ENCODE measurements at regions not wholly inside any gene's neighbourhood (a gene's known extent, or its start where the extent isn't known, plus 50 kb on each side); places are given as distances from the start of the nearest gene placed in this dataset.

DNA sequence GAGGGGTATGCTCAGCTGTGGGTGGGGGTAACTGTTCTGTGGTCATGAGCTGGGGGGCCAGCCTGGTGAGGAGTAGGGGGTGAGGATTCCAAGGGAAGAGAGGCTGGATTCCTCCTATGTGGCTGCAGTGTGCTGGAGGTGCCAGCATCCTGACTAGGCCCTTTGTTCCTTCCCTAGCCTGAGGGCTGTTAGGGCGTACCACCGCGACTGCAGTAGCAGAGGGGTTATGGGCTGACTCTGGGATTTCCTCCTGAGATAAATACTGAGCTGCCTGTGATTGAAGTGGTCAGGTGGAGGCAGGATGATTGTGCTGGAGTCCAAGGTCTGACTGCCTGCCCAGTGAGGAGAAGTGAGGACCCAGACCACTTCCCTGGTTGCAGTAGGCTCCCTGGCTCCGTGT is 205.3 kb downstream of the ADGRG6 start:
- Mint-ChIP-seq H3K4me1 (no peaks in the 10 kb centered on the region), H3K27me3 (ENCODE audit: low read depth in 3 of 3) (peaks cover 2 to 10% (median 3%) of the 10 kb centered on the region in 3 donors), H3K9me3 (peaks cover 8 to 20% (median 16%) of the 10 kb centered on the region in 7 donors), H3K36me3 (no peaks in the 10 kb centered on the region), H3K4me3 (no peak overlapping the region), H3K27ac (no peak overlapping the region)
- Histone ChIP-seq H3K4me2 (replicated peaks; ENCODE audit: extremely low read depth, low read length, poor library complexity, severe bottlenecking) (no peak overlapping the region), H3K4me1 (ENCODE audit: control insufficient read depth in 1 of 2, insufficient read depth in 2 of 2, low read length in 2 of 2) (no peaks in the 10 kb centered on the region), H3K9me3 (replicated peaks in 1 of 2; ENCODE audit: control insufficient read depth in 1 of 2, insufficient read depth in 1 of 2, low read length in 2 of 2) (peaks cover 0 to 11% of the 10 kb centered on the region in 2 donors), H4K20me1 (ENCODE audit: insufficient read depth, low read length) (no peaks in the 10 kb centered on the region), H3K79me2 (ENCODE audit: insufficient read depth, low read length) (no peaks in the 10 kb centered on the region), H2AFZ (ENCODE audit: insufficient read depth, low read depth, low read length, poor library complexity, severe bottlenecking) (no peak overlapping the region), H3K27ac (ENCODE audit: low read depth in 1 of 2, low read length in 2 of 2) (no peak overlapping the region), H3K36me3 (replicated peaks in 1 of 2; ENCODE audit: control insufficient read depth in 1 of 2, insufficient read depth in 2 of 2, low read length in 2 of 2) (no peaks in the 10 kb centered on the region), H3K4me3 (replicated peaks in 1 of 3; ENCODE audit: low read depth in 2 of 3, low read length in 3 of 3) (no peak overlapping the region), H3K9ac (ENCODE audit: insufficient read depth, low read length, poor library complexity, severe bottlenecking) (no peak overlapping the region), H3K27me3 (ENCODE audit: control insufficient read depth in 2 of 2, insufficient read depth in 2 of 2, low read length in 2 of 2) (no peaks in the 10 kb centered on the region)
- TF ChIP-seq, protein P1, sequence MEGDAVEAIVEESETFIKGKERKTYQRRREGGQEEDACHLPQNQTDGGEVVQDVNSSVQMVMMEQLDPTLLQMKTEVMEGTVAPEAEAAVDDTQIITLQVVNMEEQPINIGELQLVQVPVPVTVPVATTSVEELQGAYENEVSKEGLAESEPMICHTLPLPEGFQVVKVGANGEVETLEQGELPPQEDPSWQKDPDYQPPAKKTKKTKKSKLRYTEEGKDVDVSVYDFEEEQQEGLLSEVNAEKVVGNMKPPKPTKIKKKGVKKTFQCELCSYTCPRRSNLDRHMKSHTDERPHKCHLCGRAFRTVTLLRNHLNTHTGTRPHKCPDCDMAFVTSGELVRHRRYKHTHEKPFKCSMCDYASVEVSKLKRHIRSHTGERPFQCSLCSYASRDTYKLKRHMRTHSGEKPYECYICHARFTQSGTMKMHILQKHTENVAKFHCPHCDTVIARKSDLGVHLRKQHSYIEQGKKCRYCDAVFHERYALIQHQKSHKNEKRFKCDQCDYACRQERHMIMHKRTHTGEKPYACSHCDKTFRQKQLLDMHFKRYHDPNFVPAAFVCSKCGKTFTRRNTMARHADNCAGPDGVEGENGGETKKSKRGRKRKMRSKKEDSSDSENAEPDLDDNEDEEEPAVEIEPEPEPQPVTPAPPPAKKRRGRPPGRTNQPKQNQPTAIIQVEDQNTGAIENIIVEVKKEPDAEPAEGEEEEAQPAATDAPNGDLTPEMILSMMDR (IDR thresholded peaks at IDR 0.05), result no peak
- no peak for DNase-seq
- WGBS (ENCODE audit: insufficient coverage), result 88% methylated on average over 3 of the region's 4 CpGs
- intact Hi-C loops (cut with micrococcal nuclease), result no loop called here

DNA sequence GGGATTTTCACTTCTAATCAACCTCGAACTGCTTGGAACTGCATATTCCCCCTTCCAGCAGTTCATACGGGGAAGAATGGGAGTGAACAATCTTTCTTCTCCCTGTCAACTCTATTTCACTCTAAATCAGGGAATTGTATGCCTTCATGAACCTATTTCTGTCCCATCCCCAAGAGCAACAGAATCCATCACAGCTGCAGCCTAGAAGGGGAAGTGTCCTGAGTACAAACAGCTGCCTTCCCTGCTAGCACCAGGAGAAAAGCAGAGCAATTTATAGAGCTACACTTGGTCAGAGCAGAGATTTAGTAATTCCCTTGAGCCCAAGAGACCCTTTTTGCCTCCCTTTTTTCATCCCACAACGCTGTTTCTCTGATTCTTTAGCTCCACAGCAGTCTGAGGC is 208.4 kb downstream of the ADGRG6 start:
- Histone ChIP-seq H2AFZ (ENCODE audit: insufficient read depth, low read depth, low read length, poor library complexity, severe bottlenecking) (no peak overlapping the region), H3K9ac (ENCODE audit: insufficient read depth, low read length, poor library complexity, severe bottlenecking) (no peak overlapping the region), H3K4me1 (ENCODE audit: control insufficient read depth in 1 of 2, insufficient read depth in 2 of 2, low read length in 2 of 2) (no peaks in the 10 kb centered on the region), H3K27me3 (ENCODE audit: control insufficient read depth in 2 of 2, insufficient read depth in 2 of 2, low read length in 2 of 2) (no peaks in the 10 kb centered on the region), H3K4me3 (replicated peaks in 1 of 3; ENCODE audit: low read depth in 2 of 3, low read length in 3 of 3) (no peak overlapping the region), H3K9me3 (replicated peaks in 1 of 2; ENCODE audit: control insufficient read depth in 1 of 2, insufficient read depth in 1 of 2, low read length in 2 of 2) (peaks cover 0 to 11% of the 10 kb centered on the region in 2 donors), H4K20me1 (ENCODE audit: insufficient read depth, low read length) (no peaks in the 10 kb centered on the region), H3K36me3 (replicated peaks in 1 of 2; ENCODE audit: control insufficient read depth in 1 of 2, insufficient read depth in 2 of 2, low read length in 2 of 2) (no peaks in the 10 kb centered on the region), H3K4me2 (replicated peaks; ENCODE audit: extremely low read depth, low read length, poor library complexity, severe bottlenecking) (no peak overlapping the region), H3K27ac (ENCODE audit: low read depth in 1 of 2, low read length in 2 of 2) (no peak overlapping the region), H3K79me2 (ENCODE audit: insufficient read depth, low read length) (no peaks in the 10 kb centered on the region)
- no peaks in the 10 kb centered on the region for H3K4me1 Mint-ChIP-seq
- H3K9me3 Mint-ChIP-seq, result peaks cover 0 to 14% (median 12%) of the 10 kb centered on the region in 7 donors
- H3K36me3 Mint-ChIP-seq, result no peaks in the 10 kb centered on the region
- intact Hi-C loops (cut with micrococcal nuclease), result no loop called here
- H3K4me3 Mint-ChIP-seq, result no peak overlapping the region
- DNase-seq, result no peak
- peaks cover 2 to 10% (median 2%) of the 10 kb centered on the region in 3 donors for H3K27me3 Mint-ChIP-seq (ENCODE audit: low read depth in 3 of 3)
- H3K27ac Mint-ChIP-seq, result no peak overlapping the region
- TF ChIP-seq, protein P1 (IDR thresholded peaks at IDR 0.05), result no peak
- 71% methylated on average over 1 of the region's 3 CpGs for WGBS (ENCODE audit: insufficient coverage)

Data from CD14-positive monocyte (primary cell).